SK-N-SH treated with all-trans-retinoic acid at 6 μM for 48 hours (cell line): ENCODE measurements at regions not wholly inside any gene's neighbourhood (a gene's known extent, or its start where the extent isn't known, plus 50 kb on each side); places are given as distances from the start of the nearest gene placed in this dataset.
A peak's percentile ranks its signal among the peaks of the same experiment; 100 is the strongest.
"Not testable (repeated sequence)": the region's sequence is repeated elsewhere in the genome, so short reads cannot be mapped to it uniquely, and the experiment has no call there.

Experiments used
- ATAC-seq: fragments of 200-7000 bp; cut with Tn5 transposase; 3 replicates; pipeline ENCODE4 v1.9.1; 2020; ENCODE audit warnings: mild to moderate bottlenecking, moderate library complexity
- ARNTL ChIP-seq: fragments of 450-650 bp; formaldehyde crosslinking; IDR thresholded peaks from 2 replicates; pipeline ENCODE4 v1.5.0; 2020; ENCODE audit warnings: low read depth, mild to moderate bottlenecking, moderate library complexity, borderline replicate concordance
- BACH2 ChIP-seq: fragments of 250-450 bp; sonication (Bioruptor Pico); IDR thresholded peaks from 2 replicates; pipeline ENCODE4 v1.9.0; 2021; ENCODE audit warnings: mild to moderate bottlenecking, borderline replicate concordance
- CSDC2 ChIP-seq: fragments of 250-450 bp; sonication (Bioruptor Pico); IDR thresholded peaks from 2 replicates; pipeline ENCODE4 v1.5.0; 2020; ENCODE audit warnings: mild to moderate bottlenecking, moderate library complexity
- ESRRG ChIP-seq: fragments of 250-450 bp; sonication (Bioruptor Pico); IDR thresholded peaks from 2 replicates; pipeline ENCODE4 v1.6.1; 2021; ENCODE audit warnings: mild to moderate bottlenecking
- GLIS3 ChIP-seq: fragments of 250-450 bp; sonication (Bioruptor Pico); IDR thresholded peaks from 2 replicates; pipeline ENCODE4 v1.5.0; 2020; ENCODE audit warnings: mild to moderate bottlenecking, moderate library complexity
- ISL1 ChIP-seq: fragments of 250-450 bp; sonication (Bioruptor Pico); IDR thresholded peaks from 2 replicates; pipeline ENCODE4 v2.1.2; 2022; ENCODE audit warnings: mild to moderate bottlenecking, moderate library complexity
- OSR1 ChIP-seq: fragments of 250-450 bp; sonication (Bioruptor Pico); IDR thresholded peaks from 2 replicates; pipeline ENCODE4 v1.8.0; 2022; ENCODE audit warnings: moderate library complexity, mild to moderate bottlenecking, inconsistent platforms
- PPARA ChIP-seq: fragments of 250-450 bp; sonication (Bioruptor Pico); IDR thresholded peaks from 2 replicates; pipeline ENCODE4 v1.5.0; 2020; ENCODE audit warnings: mild to moderate bottlenecking, borderline replicate concordance
- RARB ChIP-seq: fragments of 250-450 bp; sonication (Bioruptor Pico); IDR thresholded peaks from 2 replicates; pipeline ENCODE4 v1.8.0; 2021; ENCODE audit warnings: mild to moderate bottlenecking, moderate library complexity
- SNAI2 ChIP-seq: fragments of 250-450 bp; sonication (Bioruptor Pico); IDR thresholded peaks from 2 replicates; pipeline ENCODE4 v1.5.0; 2020; ENCODE audit warnings: mild to moderate bottlenecking, moderate library complexity
- TOX ChIP-seq: fragments of 250-450 bp; sonication (Bioruptor Pico); IDR thresholded peaks from 2 replicates; pipeline ENCODE4 v1.8.0; 2021; ENCODE audit warnings: mild to moderate bottlenecking, moderate library complexity, borderline replicate concordance
- ZC3H10 ChIP-seq: fragments of 250-450 bp; sonication (Bioruptor Pico); IDR thresholded peaks from 2 replicates; pipeline ENCODE4 v1.5.1; 2021; ENCODE audit warnings: mild to moderate bottlenecking, moderate library complexity
- ZFP3 ChIP-seq: fragments of 250-450 bp; sonication (Bioruptor Pico); IDR thresholded peaks from 2 replicates; pipeline ENCODE4 v1.5.0; 2020; ENCODE audit warnings: mild to moderate bottlenecking, moderate library complexity
- ZFP30 ChIP-seq: fragments of 450-650 bp; formaldehyde crosslinking; IDR thresholded peaks from 2 replicates; pipeline ENCODE4 v1.5.0; 2022; ENCODE audit warnings: mild to moderate bottlenecking, moderate library complexity
- ZNF565 ChIP-seq: fragments of 450-650 bp; formaldehyde crosslinking; conservative IDR thresholded peaks from 2 replicates; pipeline ENCODE4 v1.5.0; 2020; ENCODE audit warnings: low read depth, mild to moderate bottlenecking, moderate library complexity
- ZNF70 ChIP-seq: fragments of 450-650 bp; formaldehyde crosslinking; IDR thresholded peaks from 2 replicates; pipeline ENCODE4 v1.5.0; 2020; ENCODE audit warnings: mild to moderate bottlenecking, moderate library complexity
- ZNF8 ChIP-seq: fragments of 450-650 bp; formaldehyde crosslinking; IDR thresholded peaks from 2 replicates; pipeline ENCODE4 v1.5.0; 2020; ENCODE audit warnings: mild to moderate bottlenecking, moderate library complexity
- TF ChIP-seq, protein P1 (sequence below): fragments of 250-450 bp; sonication (Bioruptor Pico); IDR thresholded peaks from 2 replicates; pipeline ENCODE4 v1.5.1; 2020; ENCODE audit warnings: low read depth, mild to moderate bottlenecking, moderate library complexity
- TF ChIP-seq, protein P2 (sequence below): fragments of 250-450 bp; sonication (Bioruptor Pico); IDR thresholded peaks from 2 replicates; pipeline ENCODE4 v1.8.0; 2021; ENCODE audit warnings: low read depth, mild to moderate bottlenecking, moderate library complexity, borderline replicate concordance
- TF ChIP-seq, protein P3 (sequence below): fragments of 250-450 bp; sonication (Bioruptor Pico); IDR thresholded peaks from 2 replicates; pipeline ENCODE4 v1.5.0; 2020; ENCODE audit warnings: mild to moderate bottlenecking, moderate library complexity
- TF ChIP-seq, protein P4 (sequence below): fragments of 250-450 bp; sonication (Bioruptor Pico); IDR thresholded peaks from 2 replicates; pipeline ENCODE4 v1.8.0; 2020; ENCODE audit warnings: mild to moderate bottlenecking, moderate library complexity, borderline replicate concordance
- TF ChIP-seq, protein P5 (sequence below): fragments of 250-450 bp; sonication (Bioruptor Pico); IDR thresholded peaks from 2 replicates; pipeline ENCODE4 v1.5.1; 2021; ENCODE audit warnings: mild to moderate bottlenecking, moderate library complexity

DNA sequence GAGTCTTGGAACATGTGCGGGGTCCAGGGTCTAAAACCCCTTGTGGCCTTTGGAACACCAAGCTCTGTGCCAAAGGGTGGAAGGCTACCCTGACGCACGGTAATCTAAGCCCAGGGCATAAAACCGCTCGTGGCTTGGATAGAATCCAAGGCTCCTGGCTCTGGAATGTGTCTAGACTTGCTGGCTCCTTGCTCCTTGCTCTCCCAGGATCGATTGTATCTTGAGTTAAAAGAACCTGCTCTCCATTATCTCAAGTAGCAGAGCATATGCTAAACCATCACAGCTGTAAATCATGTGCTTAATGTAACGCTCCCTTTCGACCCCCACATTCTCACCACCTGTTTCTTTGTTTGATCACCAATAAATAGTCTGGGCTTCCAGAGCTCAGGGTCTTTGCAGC lies 50.3 kb downstream of the TLCD4 start:
- ATAC-seq: not testable (repeated sequence)
- 0 out of 2 replicates have a peak, but pooled peaks have one; percentile 7 for TF ChIP-seq ISL1 (CRISPR knock-in tag)

DNA sequence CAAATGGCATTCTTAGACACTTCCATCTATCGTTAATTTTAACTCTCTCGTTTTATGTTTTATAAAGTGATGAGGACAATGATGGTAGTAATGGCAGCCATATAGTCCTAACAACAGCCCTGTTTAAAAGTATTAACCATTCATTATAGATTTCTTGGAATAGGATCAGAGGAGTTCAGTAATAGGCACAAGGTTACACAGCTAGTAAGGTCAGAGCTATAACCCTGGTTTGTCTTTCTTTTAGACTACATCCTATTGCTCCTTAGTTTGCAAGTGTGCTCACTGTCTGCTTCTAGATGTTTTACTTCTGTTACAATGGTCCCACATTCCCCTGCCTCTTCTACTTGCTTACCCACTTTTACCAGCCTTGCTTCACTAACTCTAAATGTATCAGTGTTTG lies 50.9 kb downstream of the TLCD4 start:
- no peak for ATAC-seq
- no peak for TF ChIP-seq OSR1 (CRISPR knock-in tag)
- no peak for TF ChIP-seq ZFP3
- TF ChIP-seq ZNF70 (CRISPR knock-in tag): no peak
- no peak for TF ChIP-seq ISL1 (CRISPR knock-in tag)
- no peak for TF ChIP-seq BACH2
- TF ChIP-seq, protein P1, sequence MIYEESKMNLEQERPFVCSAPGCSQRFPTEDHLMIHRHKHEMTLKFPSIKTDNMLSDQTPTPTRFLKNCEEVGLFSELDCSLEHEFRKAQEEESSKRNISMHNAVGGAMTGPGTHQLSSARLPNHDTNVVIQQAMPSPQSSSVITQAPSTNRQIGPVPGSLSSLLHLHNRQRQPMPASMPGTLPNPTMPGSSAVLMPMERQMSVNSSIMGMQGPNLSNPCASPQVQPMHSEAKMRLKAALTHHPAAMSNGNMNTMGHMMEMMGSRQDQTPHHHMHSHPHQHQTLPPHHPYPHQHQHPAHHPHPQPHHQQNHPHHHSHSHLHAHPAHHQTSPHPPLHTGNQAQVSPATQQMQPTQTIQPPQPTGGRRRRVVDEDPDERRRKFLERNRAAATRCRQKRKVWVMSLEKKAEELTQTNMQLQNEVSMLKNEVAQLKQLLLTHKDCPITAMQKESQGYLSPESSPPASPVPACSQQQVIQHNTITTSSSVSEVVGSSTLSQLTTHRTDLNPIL (CRISPR knock-in tag): no peak
- TF ChIP-seq, protein P2, sequence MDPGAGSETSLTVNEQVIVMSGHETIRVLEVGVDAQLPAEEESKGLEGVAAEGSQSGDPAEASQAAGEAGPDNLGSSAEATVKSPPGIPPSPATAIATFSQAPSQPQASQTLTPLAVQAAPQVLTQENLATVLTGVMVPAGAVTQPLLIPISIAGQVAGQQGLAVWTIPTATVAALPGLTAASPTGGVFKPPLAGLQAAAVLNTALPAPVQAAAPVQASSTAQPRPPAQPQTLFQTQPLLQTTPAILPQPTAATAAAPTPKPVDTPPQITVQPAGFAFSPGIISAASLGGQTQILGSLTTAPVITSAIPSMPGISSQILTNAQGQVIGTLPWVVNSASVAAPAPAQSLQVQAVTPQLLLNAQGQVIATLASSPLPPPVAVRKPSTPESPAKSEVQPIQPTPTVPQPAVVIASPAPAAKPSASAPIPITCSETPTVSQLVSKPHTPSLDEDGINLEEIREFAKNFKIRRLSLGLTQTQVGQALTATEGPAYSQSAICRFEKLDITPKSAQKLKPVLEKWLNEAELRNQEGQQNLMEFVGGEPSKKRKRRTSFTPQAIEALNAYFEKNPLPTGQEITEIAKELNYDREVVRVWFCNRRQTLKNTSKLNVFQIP (CRISPR knock-in tag): no peak
- TF ChIP-seq ESRRG (CRISPR knock-in tag): no peak
- TF ChIP-seq SNAI2 (CRISPR knock-in tag): no peak
- TF ChIP-seq, protein P3, sequence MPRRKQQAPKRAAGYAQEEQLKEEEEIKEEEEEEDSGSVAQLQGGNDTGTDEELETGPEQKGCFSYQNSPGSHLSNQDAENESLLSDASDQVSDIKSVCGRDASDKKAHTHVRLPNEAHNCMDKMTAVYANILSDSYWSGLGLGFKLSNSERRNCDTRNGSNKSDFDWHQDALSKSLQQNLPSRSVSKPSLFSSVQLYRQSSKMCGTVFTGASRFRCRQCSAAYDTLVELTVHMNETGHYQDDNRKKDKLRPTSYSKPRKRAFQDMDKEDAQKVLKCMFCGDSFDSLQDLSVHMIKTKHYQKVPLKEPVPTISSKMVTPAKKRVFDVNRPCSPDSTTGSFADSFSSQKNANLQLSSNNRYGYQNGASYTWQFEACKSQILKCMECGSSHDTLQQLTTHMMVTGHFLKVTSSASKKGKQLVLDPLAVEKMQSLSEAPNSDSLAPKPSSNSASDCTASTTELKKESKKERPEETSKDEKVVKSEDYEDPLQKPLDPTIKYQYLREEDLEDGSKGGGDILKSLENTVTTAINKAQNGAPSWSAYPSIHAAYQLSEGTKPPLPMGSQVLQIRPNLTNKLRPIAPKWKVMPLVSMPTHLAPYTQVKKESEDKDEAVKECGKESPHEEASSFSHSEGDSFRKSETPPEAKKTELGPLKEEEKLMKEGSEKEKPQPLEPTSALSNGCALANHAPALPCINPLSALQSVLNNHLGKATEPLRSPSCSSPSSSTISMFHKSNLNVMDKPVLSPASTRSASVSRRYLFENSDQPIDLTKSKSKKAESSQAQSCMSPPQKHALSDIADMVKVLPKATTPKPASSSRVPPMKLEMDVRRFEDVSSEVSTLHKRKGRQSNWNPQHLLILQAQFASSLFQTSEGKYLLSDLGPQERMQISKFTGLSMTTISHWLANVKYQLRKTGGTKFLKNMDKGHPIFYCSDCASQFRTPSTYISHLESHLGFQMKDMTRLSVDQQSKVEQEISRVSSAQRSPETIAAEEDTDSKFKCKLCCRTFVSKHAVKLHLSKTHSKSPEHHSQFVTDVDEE (CRISPR knock-in tag): no peak
- no peak for TF ChIP-seq GLIS3 (CRISPR knock-in tag)
- TF ChIP-seq, protein P4, sequence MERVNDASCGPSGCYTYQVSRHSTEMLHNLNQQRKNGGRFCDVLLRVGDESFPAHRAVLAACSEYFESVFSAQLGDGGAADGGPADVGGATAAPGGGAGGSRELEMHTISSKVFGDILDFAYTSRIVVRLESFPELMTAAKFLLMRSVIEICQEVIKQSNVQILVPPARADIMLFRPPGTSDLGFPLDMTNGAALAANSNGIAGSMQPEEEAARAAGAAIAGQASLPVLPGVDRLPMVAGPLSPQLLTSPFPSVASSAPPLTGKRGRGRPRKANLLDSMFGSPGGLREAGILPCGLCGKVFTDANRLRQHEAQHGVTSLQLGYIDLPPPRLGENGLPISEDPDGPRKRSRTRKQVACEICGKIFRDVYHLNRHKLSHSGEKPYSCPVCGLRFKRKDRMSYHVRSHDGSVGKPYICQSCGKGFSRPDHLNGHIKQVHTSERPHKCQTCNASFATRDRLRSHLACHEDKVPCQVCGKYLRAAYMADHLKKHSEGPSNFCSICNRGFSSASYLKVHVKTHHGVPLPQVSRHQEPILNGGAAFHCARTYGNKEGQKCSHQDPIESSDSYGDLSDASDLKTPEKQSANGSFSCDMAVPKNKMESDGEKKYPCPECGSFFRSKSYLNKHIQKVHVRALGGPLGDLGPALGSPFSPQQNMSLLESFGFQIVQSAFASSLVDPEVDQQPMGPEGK: no peak
- TF ChIP-seq ZNF8: no peak
- TF ChIP-seq CSDC2 (CRISPR knock-in tag): no peak

DNA sequence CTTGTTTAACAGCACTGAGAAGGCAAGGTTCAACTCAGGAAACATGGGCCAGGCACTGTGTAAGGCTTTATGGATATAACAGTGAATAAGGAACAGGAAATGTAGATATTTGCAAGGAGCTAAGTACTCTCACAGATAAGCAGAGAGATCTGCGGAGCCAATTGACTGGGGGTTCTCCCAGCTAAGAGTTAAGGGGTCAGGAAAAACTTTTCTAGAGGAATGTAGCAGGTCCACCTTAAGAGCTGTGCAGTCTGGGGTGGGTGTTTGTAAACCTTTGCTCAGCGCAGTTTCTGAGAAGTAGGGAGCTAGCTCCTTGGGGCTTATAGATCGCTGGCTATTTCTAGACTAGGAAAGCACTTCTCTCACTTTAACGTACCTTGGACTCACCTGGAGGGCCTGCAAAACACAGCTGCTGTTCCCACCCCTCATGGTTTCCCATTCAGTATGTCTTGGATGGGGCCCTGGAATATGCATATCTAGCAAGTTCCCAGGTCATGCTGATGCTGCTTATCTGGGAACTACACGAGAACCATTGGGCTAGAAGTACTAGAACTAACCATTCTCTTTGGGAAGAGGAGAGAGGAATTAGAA lies 51.7 kb downstream of the TLCD4 start:
- TF ChIP-seq BACH2: no peak
- no peak for TF ChIP-seq ESRRG (CRISPR knock-in tag)
- TF ChIP-seq RARB (CRISPR knock-in tag): no peak
- no peak for TF ChIP-seq ZC3H10 (CRISPR knock-in tag)
- TF ChIP-seq ZNF70 (CRISPR knock-in tag): no peak
- no peak for TF ChIP-seq ZFP30
- no peak for TF ChIP-seq OSR1 (CRISPR knock-in tag)
- no peak for TF ChIP-seq ARNTL
- TF ChIP-seq, protein P5, sequence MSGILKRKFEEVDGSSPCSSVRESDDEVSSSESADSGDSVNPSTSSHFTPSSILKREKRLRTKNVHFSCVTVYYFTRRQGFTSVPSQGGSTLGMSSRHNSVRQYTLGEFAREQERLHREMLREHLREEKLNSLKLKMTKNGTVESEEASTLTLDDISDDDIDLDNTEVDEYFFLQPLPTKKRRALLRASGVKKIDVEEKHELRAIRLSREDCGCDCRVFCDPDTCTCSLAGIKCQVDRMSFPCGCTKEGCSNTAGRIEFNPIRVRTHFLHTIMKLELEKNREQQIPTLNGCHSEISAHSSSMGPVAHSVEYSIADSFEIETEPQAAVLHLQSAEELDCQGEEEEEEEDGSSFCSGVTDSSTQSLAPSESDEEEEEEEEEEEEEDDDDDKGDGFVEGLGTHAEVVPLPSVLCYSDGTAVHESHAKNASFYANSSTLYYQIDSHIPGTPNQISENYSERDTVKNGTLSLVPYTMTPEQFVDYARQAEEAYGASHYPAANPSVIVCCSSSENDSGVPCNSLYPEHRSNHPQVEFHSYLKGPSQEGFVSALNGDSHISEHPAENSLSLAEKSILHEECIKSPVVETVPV (CRISPR knock-in tag): no peak
- TF ChIP-seq PPARA: no peak
- no peak for TF ChIP-seq ZNF565 (CRISPR knock-in tag)
- TF ChIP-seq, all 23 proteins: peak for 0
- ATAC-seq: no peak

DNA sequence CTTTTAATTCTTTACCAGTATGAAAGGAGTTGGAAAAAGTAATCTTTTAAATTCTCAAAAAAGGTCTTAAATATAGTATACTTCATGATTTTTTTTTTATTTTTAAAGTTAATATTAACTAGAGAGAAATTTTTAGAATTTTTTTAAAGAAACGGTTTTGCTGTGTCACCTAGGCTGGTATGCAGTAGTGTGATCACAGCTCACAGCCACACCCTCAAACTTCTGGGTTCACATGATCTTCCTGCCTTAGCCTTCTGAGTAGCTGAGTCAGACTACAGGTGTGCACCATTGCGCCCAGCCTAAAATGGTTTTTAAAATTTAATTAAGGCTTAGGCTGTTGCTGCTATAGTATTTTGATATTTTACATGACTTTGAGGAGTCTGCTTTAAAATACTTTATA lies 52.4 kb downstream of the TLCD4 start:
- ATAC-seq: peak; percentile 40; the same call in 1 of the 3 replicates
- no peak for TF ChIP-seq ARNTL
- no peak for TF ChIP-seq ZC3H10 (CRISPR knock-in tag)
- no peak for TF ChIP-seq ESRRG (CRISPR knock-in tag)
- TF ChIP-seq CSDC2 (CRISPR knock-in tag): no peak
- TF ChIP-seq SNAI2 (CRISPR knock-in tag): no peak
- TF ChIP-seq, protein P5 (CRISPR knock-in tag): no peak
- no peak for TF ChIP-seq PPARA
- TF ChIP-seq ISL1 (CRISPR knock-in tag): no peak
- TF ChIP-seq ZFP3: no peak
- TF ChIP-seq RARB (CRISPR knock-in tag): no peak
- TF ChIP-seq, protein P1 (CRISPR knock-in tag): no peak
- TF ChIP-seq TOX: no peak
